GM18873 (cell line): ENCODE measurements at regions not wholly inside any gene's neighbourhood (a gene's known extent, or its start where the extent isn't known, plus 50 kb on each side); places are given as distances from the start of the nearest gene placed in this dataset.
"Not testable (repeated sequence)": the region's sequence is repeated elsewhere in the genome, so short reads cannot be mapped to it uniquely, and the experiment has no call there.

Experiments used
- ATAC-seq: cut with Tn5 transposase; IDR thresholded peaks from one replicate; pipeline ENCODE4 v1.9.1; 2021; ENCODE audit warnings: mild to moderate bottlenecking, moderate library complexity, moderate number of reproducible peaks; ENCODE audit not compliant: unreplicated experiment, low FRiP score

GRCh38 chr5:83889971-83890745 lies 169.5 kb upstream of the HAPLN1 start:
- ATAC-seq, result no peak

DNA sequence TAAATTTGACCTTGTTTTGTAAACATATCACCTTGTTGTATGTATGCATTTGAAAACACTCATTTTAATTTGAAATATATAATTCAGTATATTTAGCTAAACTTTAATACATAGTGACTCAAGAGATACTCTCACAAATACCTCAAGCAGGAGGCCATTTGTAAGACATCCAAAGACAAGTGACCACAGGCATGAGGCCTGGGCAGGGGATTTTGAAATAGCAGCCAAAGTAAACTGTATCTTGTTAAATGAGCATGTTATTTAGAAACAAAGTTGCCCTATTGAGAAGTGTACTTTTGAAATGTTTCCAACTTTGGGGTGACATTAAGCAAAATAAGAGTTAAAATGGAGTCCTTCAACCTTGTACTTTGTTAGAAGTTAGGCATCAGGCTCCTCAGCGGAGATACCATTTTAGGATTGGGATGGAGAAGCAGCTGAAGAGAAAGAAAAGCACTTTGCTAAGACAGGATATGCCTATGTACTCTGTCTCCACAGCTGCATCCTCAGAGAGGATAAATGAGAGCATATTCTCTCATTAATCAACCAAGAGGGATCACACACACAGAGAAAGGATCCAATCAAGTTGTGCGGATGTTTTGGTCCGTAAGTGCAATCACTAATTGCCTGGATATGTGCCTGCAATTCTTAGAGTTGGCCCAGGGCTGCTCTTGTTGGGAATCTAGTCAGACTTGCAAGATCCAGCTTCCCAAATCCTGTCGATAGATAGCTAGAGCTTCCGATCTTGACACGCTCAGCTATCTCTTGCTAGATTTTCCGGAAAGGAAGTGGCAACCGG lies 157.5 kb upstream of the HAPLN1 start:
- no peak for ATAC-seq

GRCh38 chr5:83871533-83872395 lies 151.1 kb upstream of the HAPLN1 start:
- ATAC-seq, result no peak

DNA sequence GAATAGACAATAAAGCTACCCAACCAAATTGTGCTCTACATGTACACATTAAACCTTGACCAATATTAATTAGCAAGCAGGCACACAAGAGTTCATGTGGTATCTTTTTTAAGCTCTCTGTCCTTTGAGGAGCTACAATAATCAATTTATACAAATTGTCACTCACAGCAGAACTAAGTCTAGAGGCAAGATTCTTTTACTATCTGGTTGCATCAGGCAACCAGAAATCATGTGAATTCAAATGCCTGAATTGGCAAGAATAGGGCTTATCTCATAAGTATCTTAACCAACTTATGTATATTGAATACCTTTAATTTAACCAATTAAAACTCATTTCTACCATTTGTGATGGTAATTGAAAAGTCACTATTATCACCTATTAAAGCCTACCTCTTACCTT lies 145.5 kb upstream of the HAPLN1 start:
- ATAC-seq, result no peak

GRCh38 chr5:83865579-83865978 lies 144.9 kb upstream of the HAPLN1 start:
- no peak for ATAC-seq

GRCh38 chr5:83864652-83865051 lies 144.0 kb upstream of the HAPLN1 start:
- ATAC-seq, result no peak

GRCh38 chr5:83857341-83857740 lies 136.7 kb upstream of the HAPLN1 start:
- ATAC-seq, result no peak

DNA sequence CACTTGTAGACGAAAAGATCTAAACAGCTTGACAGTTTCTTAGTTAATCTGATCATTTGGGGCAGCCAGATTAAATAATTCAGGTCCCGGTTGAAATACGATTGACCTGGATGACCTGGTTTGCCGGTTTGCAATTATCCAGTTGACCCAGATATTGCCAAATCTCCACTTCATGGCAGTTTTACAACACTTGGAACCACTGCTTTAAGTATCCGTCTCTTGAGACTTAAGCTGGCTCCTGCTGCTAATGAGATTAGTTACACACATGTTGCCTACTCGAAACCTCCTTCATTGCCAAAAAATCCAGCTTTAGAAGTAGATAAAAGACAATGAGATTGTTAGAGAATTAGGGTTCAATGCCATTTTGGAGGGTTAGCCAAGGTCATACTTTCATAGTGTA lies 136.2 kb upstream of the HAPLN1 start:
- no peak for ATAC-seq

DNA sequence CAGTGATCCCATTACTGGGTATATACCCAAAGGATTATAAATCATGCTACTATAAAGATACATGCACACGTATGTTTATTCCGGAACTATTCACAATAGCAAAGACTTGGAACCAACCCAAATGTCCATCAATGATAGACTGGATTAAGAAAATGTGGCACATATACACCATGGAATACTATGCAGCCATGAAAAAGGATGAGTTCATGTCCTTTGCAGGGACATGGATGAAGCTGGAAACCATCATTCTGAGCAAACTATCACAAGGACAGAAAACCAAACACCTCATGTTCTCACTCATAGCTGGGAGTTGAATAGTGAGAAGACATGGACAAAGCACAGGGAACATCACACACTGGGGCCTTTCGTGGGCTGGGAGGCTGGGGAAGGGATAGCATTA lies 129.8 kb upstream of the HAPLN1 start:
- ATAC-seq, result not testable (repeated sequence)

DNA sequence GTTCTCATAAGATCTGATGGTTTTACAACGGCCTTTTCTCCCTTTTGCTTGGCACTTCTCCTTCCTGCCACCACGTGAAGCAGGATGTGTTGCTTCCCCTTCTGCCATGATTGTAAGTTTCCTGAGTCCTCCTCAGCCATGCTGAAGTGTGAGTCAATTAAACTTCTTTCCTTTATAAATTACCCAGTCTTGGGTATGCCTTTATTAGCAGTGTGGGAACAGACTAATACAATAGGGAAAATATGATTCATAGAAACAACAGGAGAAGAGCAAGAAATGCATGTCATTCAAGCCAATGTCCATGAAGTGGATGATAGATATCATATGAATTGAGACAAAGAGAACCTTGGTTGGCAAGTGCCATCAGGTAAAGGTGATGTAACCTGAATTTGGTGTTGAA lies 128.3 kb upstream of the HAPLN1 start:
- ATAC-seq, result no peak

DNA sequence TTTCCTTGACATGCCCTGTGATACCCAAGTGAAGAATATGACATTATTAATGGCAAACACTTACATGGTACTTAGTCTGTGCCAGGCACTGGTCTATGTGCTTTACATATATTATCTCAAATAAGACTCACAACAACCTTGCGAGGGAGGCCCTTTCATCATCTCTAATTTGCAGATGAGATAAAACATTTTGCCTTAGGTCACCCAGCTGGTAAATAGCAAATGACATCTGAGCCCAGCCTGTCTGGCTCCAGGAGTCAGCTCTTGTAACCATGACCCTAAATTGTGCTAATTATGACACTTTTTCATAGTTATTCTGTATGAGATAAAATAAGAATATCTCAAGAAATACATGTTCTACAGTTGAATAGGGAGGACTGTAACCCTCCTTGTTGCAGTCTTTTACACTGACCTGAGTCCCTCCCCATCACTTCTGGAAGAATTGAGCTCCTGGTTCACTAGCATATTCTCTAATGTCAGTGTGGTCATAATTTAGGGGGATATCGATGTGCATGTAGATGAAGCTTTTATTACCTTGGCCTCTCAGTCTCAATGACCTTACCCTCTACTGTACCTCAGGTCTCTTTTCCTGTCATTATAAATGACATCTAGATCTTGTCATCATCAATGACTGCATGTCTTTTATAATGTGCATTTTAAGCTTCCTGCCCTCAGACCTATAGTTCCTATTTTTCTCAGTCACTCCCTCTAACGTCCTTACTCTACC lies 126.1 kb upstream of the HAPLN1 start:
- ATAC-seq, result no peak

- ATAC-seq, result peak; percentile 98
Observed at GRCh38 chr5:83844449-83845068, 123.9 kb upstream of the HAPLN1 start.

DNA sequence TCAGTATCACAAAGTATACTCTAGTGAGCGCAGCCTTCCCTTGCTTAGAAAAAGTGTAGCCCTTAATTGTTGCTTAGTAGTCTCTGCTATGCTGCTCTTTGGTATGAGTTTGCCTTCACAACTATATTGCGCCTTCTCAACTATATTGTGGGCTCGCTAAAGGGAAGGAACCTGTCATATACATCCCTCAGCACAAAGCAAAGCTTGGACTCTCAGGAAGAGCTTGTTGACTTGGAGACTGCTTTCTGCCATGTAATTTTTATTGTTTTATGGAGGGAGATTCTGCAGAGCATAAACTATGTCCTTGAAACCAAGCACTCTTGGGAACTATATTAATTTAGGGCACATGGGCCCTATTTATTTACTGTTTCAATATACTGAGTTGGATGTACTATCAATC lies 119.1 kb upstream of the HAPLN1 start:
- ATAC-seq, result no peak

DNA sequence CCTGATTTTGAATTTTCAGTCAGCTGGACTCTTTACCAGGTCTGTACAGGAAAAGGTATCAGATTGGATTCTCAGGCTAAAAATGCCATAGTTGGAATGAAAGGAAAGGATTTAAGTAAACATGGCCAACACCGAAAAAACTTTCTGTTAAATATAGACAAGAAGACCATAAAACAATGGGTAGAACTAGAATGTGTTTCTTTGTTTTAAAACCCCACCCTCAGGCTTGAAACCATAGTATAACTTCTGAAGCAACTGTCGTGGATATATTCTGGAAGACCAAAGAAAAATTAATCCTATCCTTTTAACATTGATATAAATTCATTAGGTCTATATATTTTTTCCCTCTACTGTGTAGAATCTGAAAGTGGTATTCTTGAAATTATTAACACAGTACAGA lies 118.6 kb upstream of the HAPLN1 start:
- ATAC-seq, result no peak

GRCh38 chr5:83837265-83837907 lies 116.7 kb upstream of the HAPLN1 start:
- no peak for ATAC-seq

DNA sequence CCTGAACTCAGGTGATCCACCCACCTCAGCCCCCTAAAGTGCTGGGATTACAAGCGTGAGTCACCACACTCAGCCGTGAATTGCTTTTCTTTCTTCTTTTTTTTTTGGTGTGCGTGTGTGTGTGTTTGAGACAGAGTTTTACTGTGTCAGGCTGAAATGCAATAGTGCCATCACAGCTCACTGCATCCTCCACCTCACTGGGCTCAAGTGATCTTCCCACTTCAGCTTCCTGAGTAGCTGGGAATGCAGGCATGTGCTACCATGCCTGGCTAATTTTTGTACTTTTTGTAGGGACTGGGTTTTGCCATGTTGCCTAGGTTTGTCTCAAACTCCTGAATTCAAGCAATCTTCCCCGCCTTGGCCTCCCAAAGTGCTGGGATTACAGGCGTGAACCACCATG lies 113.7 kb upstream of the HAPLN1 start:
- ATAC-seq, result no peak

DNA sequence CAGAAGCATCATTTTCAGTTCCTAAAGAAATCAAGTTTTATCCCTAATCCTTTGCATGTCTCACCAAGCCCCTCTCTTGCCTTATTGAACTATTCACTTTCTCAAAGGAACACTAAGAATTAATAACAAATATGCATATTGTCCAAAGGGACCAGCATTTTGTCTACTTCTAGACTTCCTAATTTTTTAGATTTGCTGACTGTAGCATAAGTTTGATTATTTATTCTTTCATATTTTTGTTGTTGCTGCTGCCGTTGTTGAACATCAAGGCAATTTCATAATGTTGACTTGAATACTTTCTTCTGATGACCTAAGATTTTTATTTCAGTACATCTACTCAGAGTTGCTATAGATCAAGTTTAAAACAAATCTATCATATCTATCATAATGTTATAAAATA lies 111.2 kb upstream of the HAPLN1 start:
- no peak for ATAC-seq

- ATAC-seq, result no peak
Observed at GRCh38 chr5:83827111-83827557, 106.5 kb upstream of the HAPLN1 start.

- no peak for ATAC-seq
Observed at GRCh38 chr5:83817591-83817990, 96.9 kb upstream of the HAPLN1 start.
